Peyer's patch (tissue), 4 donors: ENCODE measurements at regions not wholly inside any gene's neighbourhood (a gene's known extent, or its start where the extent isn't known, plus 50 kb on each side); places are given as distances from the start of the nearest gene placed in this dataset.
"Not testable (repeated sequence)": the region's sequence is repeated elsewhere in the genome, so short reads cannot be mapped to it uniquely, and the experiment has no call there.

Experiments
- DNase-seq, 3 donors: peaks; one replicate each; pipeline ENCODE4 v3.0.0-alpha.2; 2017 to 2019
- H3K27ac ChIP-seq, 4 donors: fragments of 200-600 bp; sonication (generic); one replicate each; pipeline ENCODE4 v1.5.1; 2016 to 2019
- H3K27me3 ChIP-seq, 2 donors: fragments of 200-600 bp; sonication (generic); one replicate each; pipeline ENCODE4 v1.5.1; 2019
- H3K36me3 ChIP-seq, 3 donors: fragments of 200-600 bp; sonication (generic); one replicate each; pipeline ENCODE4 v1.5.1; 2016 to 2019
- H3K4me1 ChIP-seq, 4 donors: fragments of 200-600 bp; sonication (generic); one replicate each; pipeline ENCODE4 v1.5.1; 2016 to 2019
- H3K4me3 ChIP-seq, 4 donors: fragments of 200-600 bp; sonication (generic); 1 replicate in 3 of 4; 2 replicates in 1 of 4; pipeline ENCODE4 v1.5.1; 2016 to 2019; ENCODE audit warnings: mild to moderate bottlenecking in 1 of 4
- H3K9me3 ChIP-seq, 4 donors: fragments of 200-600 bp; sonication (generic); one replicate each; pipeline ENCODE4 v1.5.1; 2016 to 2019; ENCODE audit warnings: mild to moderate bottlenecking in 1 of 4
- CTCF ChIP-seq, 6 experiments: fragments of 450-650 bp in 4 of 6; fragments of 200-600 bp in 2 of 6; sonication (generic) in 1 of 6; IDR thresholded peaks; one replicate each; pipeline ENCODE4 v1.5.1; 2017 to 2019; ENCODE audit warnings: antibody characterized with exemption in 6 of 6, mild to moderate bottlenecking in 3 of 6, moderate library complexity in 1 of 6
- POLR2A ChIP-seq, 2 donors: fragments of 450-650 bp; IDR thresholded peaks; one replicate each; pipeline ENCODE4 v1.5.1; 2017; ENCODE audit warnings: antibody characterized with exemption in 2 of 2, mild to moderate bottlenecking in 2 of 2, moderate library complexity in 2 of 2

DNA sequence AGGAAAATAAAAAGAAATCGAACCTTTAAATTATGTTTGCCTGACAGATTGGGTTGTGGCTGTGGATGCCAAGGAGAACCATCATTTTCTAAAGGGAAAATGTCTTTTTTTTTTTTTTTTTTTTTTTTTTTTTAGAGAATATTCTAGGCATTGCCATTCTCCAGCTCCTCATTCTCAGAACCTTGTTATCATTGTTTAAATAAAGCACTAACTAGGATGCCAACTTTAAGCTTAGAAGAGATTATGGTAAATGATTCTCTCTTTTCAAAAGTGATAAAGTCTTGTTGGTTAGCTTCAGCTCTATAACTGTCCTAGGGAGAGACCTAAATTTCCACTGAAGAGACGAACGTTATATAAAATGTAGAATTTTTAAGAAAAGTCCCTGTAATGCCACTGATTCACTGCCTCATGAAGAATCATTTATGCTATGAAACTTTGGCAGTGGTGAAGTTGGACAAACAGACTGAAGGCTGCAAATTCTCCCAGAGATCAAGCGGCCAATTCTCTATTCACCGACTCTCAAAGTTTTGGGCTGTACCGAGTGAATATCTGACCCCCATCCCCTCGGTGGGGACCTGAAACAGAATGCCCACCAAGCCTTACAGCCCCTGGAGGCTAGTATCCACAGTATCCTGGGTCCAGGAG is 207.9 kb upstream of the PITRM1 start:
- Histone ChIP-seq H3K4me1 (no peaks in the 10 kb centered on the region), H3K27ac (no peak overlapping the region), H3K36me3 (no peaks in the 10 kb centered on the region), H3K4me3 (no peak overlapping the region), H3K9me3 (no peaks in the 10 kb centered on the region), H3K27me3 (no peaks in the 10 kb centered on the region)
- DNase-seq, result no peak
- no peak for TF ChIP-seq CTCF (IDR thresholded peaks at IDR 0.05)
- TF ChIP-seq POLR2A (IDR thresholded peaks at IDR 0.05), result no peak

- H3K4me1 ChIP-seq, result no peaks in the 10 kb centered on the region
- no peak overlapping the region for H3K4me3 ChIP-seq
- no peaks in the 10 kb centered on the region for H3K9me3 ChIP-seq
- DNase-seq, result no peak
- no peaks in the 10 kb centered on the region for H3K27me3 ChIP-seq
- H3K27ac ChIP-seq, result no peak overlapping the region
- no peaks in the 10 kb centered on the region for H3K36me3 ChIP-seq
- TF ChIP-seq CTCF (IDR thresholded peaks at IDR 0.05) (no peak), POLR2A (IDR thresholded peaks at IDR 0.05) (no peak)
These were observed 204.0 kb upstream of the PITRM1 start for GRCh38 chr10:3376631-3377030.

GRCh38 chr10:3375505-3375904 is 202.9 kb upstream of the PITRM1 start:
- Histone ChIP-seq H3K4me1 (no peaks in the 10 kb centered on the region), H3K27me3 (no peaks in the 10 kb centered on the region), H3K36me3 (no peaks in the 10 kb centered on the region), H3K27ac (no peak overlapping the region), H3K9me3 (no peaks in the 10 kb centered on the region), H3K4me3 (no peak overlapping the region)
- no peak for DNase-seq
- TF ChIP-seq POLR2A (IDR thresholded peaks at IDR 0.05) (no peak), CTCF (IDR thresholded peaks at IDR 0.05) (no peak)

DNA sequence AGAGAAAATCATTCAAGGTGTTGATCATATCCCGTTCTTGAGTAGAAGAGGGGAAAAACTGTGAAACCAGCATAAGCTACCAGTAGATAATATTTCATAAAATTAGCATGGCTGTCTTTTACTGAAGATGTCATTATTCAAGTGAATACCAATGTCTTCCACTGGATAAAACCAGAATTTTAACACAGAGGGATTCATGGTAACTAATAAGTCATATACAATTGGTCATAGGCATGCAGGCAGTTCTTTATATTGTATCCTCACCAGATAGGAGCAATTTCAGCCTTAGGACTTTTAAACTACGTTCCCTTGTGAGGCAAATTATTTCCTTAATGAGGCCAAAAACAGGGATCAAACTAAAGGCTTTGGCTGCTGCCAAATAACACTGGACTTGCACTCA is 202.3 kb upstream of the PITRM1 start:
- no peak for DNase-seq
- no peak overlapping the region for H3K4me3 ChIP-seq
- H3K27ac ChIP-seq, result no peak overlapping the region
- no peaks in the 10 kb centered on the region for H3K9me3 ChIP-seq
- TF ChIP-seq POLR2A (IDR thresholded peaks at IDR 0.05) (no peak), CTCF (IDR thresholded peaks at IDR 0.05) (no peak)
- no peaks in the 10 kb centered on the region for H3K36me3 ChIP-seq
- no peaks in the 10 kb centered on the region for H3K27me3 ChIP-seq
- no peaks in the 10 kb centered on the region for H3K4me1 ChIP-seq

DNA sequence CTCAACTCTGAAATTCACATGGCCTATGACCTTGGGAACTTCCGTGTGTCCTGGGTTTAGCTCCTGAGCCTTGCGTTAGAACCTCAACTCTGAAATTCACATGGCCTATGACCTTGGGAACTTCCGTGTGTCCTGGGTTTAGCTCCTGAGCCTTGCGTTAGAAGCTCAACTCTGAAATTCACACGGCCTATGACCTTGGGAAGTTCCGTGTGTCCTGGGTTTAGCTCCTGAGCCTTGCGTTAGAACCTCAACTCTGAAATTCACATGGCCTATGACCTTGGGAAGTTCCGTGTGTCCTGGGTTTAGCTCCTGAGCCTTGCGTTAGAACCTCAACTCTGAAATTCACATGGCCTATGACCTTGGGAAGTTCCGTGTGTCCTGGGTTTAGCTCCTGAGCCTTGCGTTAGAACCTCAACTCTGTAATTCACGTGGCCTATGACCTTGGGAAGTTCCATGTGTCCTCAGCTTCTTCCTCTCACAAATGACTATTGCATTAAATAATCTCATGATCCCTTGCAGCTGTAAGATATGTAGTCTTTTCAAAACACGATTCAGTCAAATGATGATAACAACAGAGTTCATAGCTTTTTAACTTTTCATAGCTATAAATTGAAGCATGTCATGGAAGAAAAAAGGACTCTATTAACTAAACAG is 200.9 kb upstream of the PITRM1 start:
- not testable (repeated sequence) for H3K9me3 ChIP-seq, H3K4me3 ChIP-seq, H3K27ac ChIP-seq, H3K27me3 ChIP-seq, H3K4me1 ChIP-seq, DNase-seq, H3K36me3 ChIP-seq

- Histone ChIP-seq H3K27me3 (no peaks in the 10 kb centered on the region), H3K4me3 (no peak overlapping the region), H3K27ac (no peak overlapping the region), H3K36me3 (no peaks in the 10 kb centered on the region), H3K4me1 (no peaks in the 10 kb centered on the region), H3K9me3 (no peaks in the 10 kb centered on the region)
- no peak for DNase-seq
- TF ChIP-seq POLR2A (IDR thresholded peaks at IDR 0.05) (no peak), CTCF (IDR thresholded peaks at IDR 0.05) (no peak)
These were observed 199.7 kb upstream of the PITRM1 start for GRCh38 chr10:3372281-3372680.

DNA sequence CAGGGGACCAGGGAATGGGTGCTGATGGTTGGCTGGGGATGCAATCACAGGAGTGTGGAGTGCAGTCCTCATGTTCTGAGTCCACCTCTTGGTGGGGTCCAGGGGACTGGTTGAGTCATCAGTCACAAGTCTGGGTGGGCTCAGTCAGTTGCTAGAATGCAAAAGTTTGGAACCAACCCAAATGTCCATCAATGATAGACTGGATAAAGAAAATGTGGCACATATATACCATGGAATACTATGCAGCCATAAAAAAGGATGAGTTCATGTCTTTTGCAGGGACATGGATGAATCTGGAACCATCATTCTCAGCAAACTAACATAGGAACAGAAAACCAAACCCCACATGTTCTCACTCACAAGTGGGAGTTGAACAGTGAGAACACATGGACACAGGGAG is 199.0 kb upstream of the PITRM1 start:
- H3K27me3 ChIP-seq, H3K9me3 ChIP-seq, DNase-seq, H3K4me1 ChIP-seq, H3K27ac ChIP-seq, H3K36me3 ChIP-seq, H3K4me3 ChIP-seq: not testable (repeated sequence)
